SK-N-SH (cell line): ENCODE measurements at regions not wholly inside any gene's neighbourhood (a gene's known extent, or its start where the extent isn't known, plus 50 kb on each side); places are given as distances from the start of the nearest gene placed in this dataset.

ENCODE experiments used
- CTCF ChIA-PET: fragments of 300-600, 350-600 bp; formaldehyde crosslinking; extraction: SDS; loops from one replicate; lab custom pipeline; 2021; lab: Yijun Ruan, JAX
- POLR2A ChIA-PET: fragments of 350-600 bp; sonication (Branson Sonifier 250); formaldehyde crosslinking; extraction: SDS; loops from one replicate; lab custom pipeline; 2020; ENCODE audit warnings: antibody characterized with exemption, inconsistent platforms; lab: Yijun Ruan, JAX
- DNase-seq: peaks from one replicate; pipeline ENCODE4 v3.0.0; 2012
- H2AFZ ChIP-seq: fragments of 200-600 bp; sonication (generic); 2 replicates; pipeline ENCODE4 v1.8.1; 2016; ENCODE audit warnings: antibody characterized with exemption, mild to moderate bottlenecking, low read depth
- H3F3A ChIP-seq: fragments of 200-600 bp; sonication (generic); replicated peaks from 2 replicates; pipeline ENCODE3; 2016; ENCODE audit warnings: antibody characterized with exemption, mild to moderate bottlenecking; ENCODE audit not compliant: insufficient read depth
- H3K27ac ChIP-seq, 2 experiments: fragments of 200-500 bp in 1 of 2; fragments of 200-600 bp in 1 of 2; sonication (Bioruptor generic) in 1 of 2; sonication (generic), shearing (Covaris generic) in 1 of 2; 2 replicates each; pipeline versions ENCODE4 v1.5.1 to v1.6.1; 2014 to 2016; ENCODE audit warnings: low read depth in 2 of 2, inconsistent platforms in 1 of 2, low read length in 1 of 2, mild to moderate bottlenecking in 1 of 2, mixed read lengths in 1 of 2
- H3K27me3 ChIP-seq: fragments of 200-600 bp; sonication (generic), shearing (Covaris generic); 2 replicates; pipeline ENCODE4 v1.6.1; 2016; ENCODE audit warnings: mixed run types; ENCODE audit not compliant: insufficient read depth
- H3K36me3 ChIP-seq, 2 experiments: fragments of 200-500 bp in 1 of 2; fragments of 200-600 bp in 1 of 2; sonication (Bioruptor generic) in 1 of 2; sonication (generic) in 1 of 2; replicated peaks in 1 of 2; 2 replicates each; pipeline versions ENCODE3 to v1.5.1; 2014 to 2016; ENCODE audit warnings: low read length in 1 of 2, mild to moderate bottlenecking in 1 of 2; ENCODE audit not compliant: insufficient read depth in 2 of 2, control insufficient read depth in 1 of 2
- H3K4me1 ChIP-seq, 2 experiments: fragments of 200-500 bp in 1 of 2; fragments of 200-600 bp in 1 of 2; sonication (Bioruptor generic) in 1 of 2; sonication (generic), shearing (Covaris generic) in 1 of 2; 2 replicates each; pipeline versions ENCODE4 v1.5.1 to v1.6.1; 2014 to 2016; ENCODE audit warnings: low read depth in 1 of 2, low read length in 1 of 2, mixed run types in 1 of 2; ENCODE audit not compliant: insufficient read depth in 2 of 2, control insufficient read depth in 1 of 2
- H3K4me2 ChIP-seq: fragments of 200-600 bp; sonication (generic), shearing (Covaris generic); 2 replicates; pipeline ENCODE4 v1.6.1; 2017; ENCODE audit warnings: mixed run types
- H3K4me3 ChIP-seq, 2 experiments: fragments of 200-500 bp in 1 of 2; fragments of 200-600 bp in 1 of 2; sonication (Bioruptor generic) in 1 of 2; sonication (generic), shearing (Covaris generic) in 1 of 2; 2 replicates each; pipeline versions ENCODE4 v1.5.1 to v1.8.1; 2014 to 2016; ENCODE audit warnings: low read depth in 2 of 2, inconsistent platforms in 1 of 2, low read length in 1 of 2, mild to moderate bottlenecking in 1 of 2, mixed read lengths in 1 of 2, moderate library complexity in 1 of 2
- H3K79me2 ChIP-seq: fragments of 200-600 bp; sonication (generic); 2 replicates; pipeline ENCODE4 v1.8.1; 2017; ENCODE audit warnings: mild to moderate bottlenecking; ENCODE audit not compliant: insufficient read depth
- H3K9ac ChIP-seq: fragments of 200-600 bp; sonication (generic); 2 replicates; pipeline ENCODE4 v1.6.1; 2017; ENCODE audit warnings: mixed run types
- H3K9me2 ChIP-seq: fragments of 200-600 bp; sonication (generic); 2 replicates; pipeline ENCODE4 v1.6.1; 2017; ENCODE audit warnings: mixed run types
- H3K9me3 ChIP-seq: fragments of 200-600 bp; sonication (generic); 2 replicates; pipeline ENCODE4 v1.6.1; 2017; ENCODE audit warnings: mixed run types, mild to moderate bottlenecking, moderate library complexity
- H4K20me1 ChIP-seq: fragments of 200-600 bp; sonication (generic); 2 replicates; pipeline ENCODE4 v1.6.1; 2017; ENCODE audit warnings: mild to moderate bottlenecking, mixed run types; ENCODE audit not compliant: insufficient read depth
- CHD2 ChIP-seq: fragments of 150-350 bp; IDR thresholded peaks from 2 replicates; pipeline ENCODE4 v1.6.1; 2018; ENCODE audit warnings: low read length; ENCODE audit not compliant: partially characterized antibody
- EZH2phosphoT487 ChIP-seq: fragments of 200-600 bp; sonication (generic); IDR thresholded peaks from 2 replicates; pipeline ENCODE4 v1.6.1; 2017; ENCODE audit warnings: low read depth, mixed run types, mild to moderate bottlenecking, antibody characterized with exemption, moderate library complexity, borderline replicate concordance
- FOSL2 ChIP-seq: IDR thresholded peaks from 2 replicates; pipeline ENCODE4 v1.4.0; 2012; ENCODE audit warnings: low read depth, mild to moderate bottlenecking, moderate library complexity, borderline replicate concordance
- FOXJ3 ChIP-seq: sonication (generic); formaldehyde crosslinking; IDR thresholded peaks from 2 replicates; pipeline ENCODE4 v1.5.1; 2020; ENCODE audit warnings: mild to moderate bottlenecking, missing genetic modification reagents
- GABPA ChIP-seq: IDR thresholded peaks from 2 replicates; pipeline ENCODE4 v1.4.0; 2012; ENCODE audit warnings: low read depth, mild to moderate bottlenecking
- GATA2 ChIP-seq: sonication (generic); formaldehyde crosslinking; IDR thresholded peaks from 2 replicates; pipeline ENCODE4 v1.5.0; 2020; ENCODE audit warnings: mild to moderate bottlenecking, missing genetic modification reagents
- JUND ChIP-seq: IDR thresholded peaks from 2 replicates; pipeline ENCODE4 v1.4.0; 2012
- MEF2A ChIP-seq: IDR thresholded peaks from 2 replicates; pipeline ENCODE4 v1.4.0; 2012; ENCODE audit warnings: low read depth, borderline replicate concordance
- REST ChIP-seq: IDR thresholded peaks from 2 replicates; pipeline ENCODE4 v1.6.1; 2012; ENCODE audit warnings: mild to moderate bottlenecking, low read depth, low read length, moderate library complexity
- RFX5 ChIP-seq: IDR thresholded peaks from 2 replicates; pipeline ENCODE4 v1.6.1; 2012; ENCODE audit warnings: mild to moderate bottlenecking, improper control_type of control experiment, low read length
- SMC3 ChIP-seq: IDR thresholded peaks from 2 replicates; pipeline ENCODE4 v1.6.1; 2012; ENCODE audit warnings: low read depth, low read length, improper control_type of control experiment
- USF1 ChIP-seq: IDR thresholded peaks from 2 replicates; pipeline ENCODE4 v1.4.0; 2012; ENCODE audit warnings: low read depth, borderline replicate concordance
- USF2 ChIP-seq: fragments of 150-350 bp; IDR thresholded peaks from 2 replicates; pipeline ENCODE4 v1.6.1; 2017; ENCODE audit warnings: antibody characterized with exemption, low read length, low read depth, borderline replicate concordance
- ZBTB33 ChIP-seq: IDR thresholded peaks from 2 replicates; pipeline ENCODE4 v1.4.0; 2012; ENCODE audit warnings: low read depth, borderline replicate concordance
- WGBS: methylation state at CpG from one replicate; pipeline ENCODE4 v1.1.6; 2017; ENCODE audit warnings: low lambda C conversion rate; 5-methylcytosine and 5-hydroxymethylcytosine counted together

GRCh38 chr6:139713900-139714506 is 339.6 kb upstream of the CITED2 start:
- no peak overlapping the region for H3K4me3 ChIP-seq
- no peak overlapping the region for H3K9ac ChIP-seq
- no peaks in the 10 kb centered on the region for H3K36me3 ChIP-seq
- POLR2A ChIA-PET = no interaction called here
- H3K4me1 ChIP-seq = 0 out of 4 replicates have a peak, but pooled peaks cover 0 to 4% of the 10 kb centered on the region in 2 experiments
- no peaks in the 10 kb centered on the region for H3K9me2 ChIP-seq
- no peaks in the 10 kb centered on the region for H3K9me3 ChIP-seq
- H4K20me1 ChIP-seq = no peaks in the 10 kb centered on the region
- no peaks in the 10 kb centered on the region for H3K79me2 ChIP-seq
- H3F3A ChIP-seq = peaks cover 13% of the 10 kb centered on the region
- H3K27me3 ChIP-seq = no peaks in the 10 kb centered on the region
- TF ChIP-seq EZH2phosphoT487 = no peak
- TF ChIP-seq MEF2A = no peak
- TF ChIP-seq REST = no peak
- no peak for TF ChIP-seq ZBTB33
- TF ChIP-seq SMC3 = no peak
- TF ChIP-seq RFX5 = no peak
- no peak for TF ChIP-seq USF1
- no peak for TF ChIP-seq USF2
- no peak for TF ChIP-seq GABPA
- no peak for TF ChIP-seq FOSL2
- no peak for TF ChIP-seq FOXJ3 (CRISPR knock-in tag)
- TF ChIP-seq JUND = no peak
- no peak for TF ChIP-seq CHD2
- TF ChIP-seq GATA2 (CRISPR knock-in tag) = no peak
- CTCF ChIA-PET = no interaction called here
- no peak overlapping the region for H3K4me2 ChIP-seq
- 81% methylated on average over 4 of the region's 4 CpGs for WGBS
- H3K27ac ChIP-seq = no peak overlapping the region
- no peak overlapping the region for H2AFZ ChIP-seq
- no peak for DNase-seq
